ENCODE measurements at regions not wholly inside any gene's neighbourhood (a gene's known extent, or its start where the extent isn't known, plus 50 kb on each side); places are given as distances from the start of the nearest gene placed in this dataset.
"Not testable (repeated sequence)": the region's sequence is repeated elsewhere in the genome, so short reads cannot be mapped to it uniquely, and the experiment has no call there.

DNA sequence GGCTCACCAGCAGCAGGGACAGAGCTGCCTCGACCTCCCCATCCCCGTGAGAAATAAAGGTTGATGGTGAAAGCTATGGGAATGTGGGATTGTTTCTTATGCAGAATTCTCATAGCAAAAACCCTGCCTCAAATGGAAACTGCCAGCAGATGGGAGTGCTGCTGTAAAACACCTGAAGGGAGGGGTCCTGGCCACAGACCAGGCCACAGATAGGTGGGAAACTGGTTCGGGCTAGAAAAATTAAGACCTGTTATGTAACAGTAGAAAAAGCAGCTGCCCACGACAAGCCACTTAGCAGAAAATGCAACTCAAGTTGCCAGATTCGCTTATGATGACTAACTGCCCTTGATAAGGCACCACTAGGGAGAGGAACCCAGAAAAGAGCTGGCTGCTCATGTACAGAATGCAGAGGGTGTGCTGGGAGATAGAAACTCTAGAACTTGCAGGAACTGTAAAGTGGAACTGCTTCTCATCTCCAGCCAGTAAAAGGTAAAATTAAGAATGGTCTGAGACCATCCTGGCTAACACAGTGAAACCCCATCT is 114.5 kb upstream of the SALL3 start:
- DNase-seq: no peak

DNA sequence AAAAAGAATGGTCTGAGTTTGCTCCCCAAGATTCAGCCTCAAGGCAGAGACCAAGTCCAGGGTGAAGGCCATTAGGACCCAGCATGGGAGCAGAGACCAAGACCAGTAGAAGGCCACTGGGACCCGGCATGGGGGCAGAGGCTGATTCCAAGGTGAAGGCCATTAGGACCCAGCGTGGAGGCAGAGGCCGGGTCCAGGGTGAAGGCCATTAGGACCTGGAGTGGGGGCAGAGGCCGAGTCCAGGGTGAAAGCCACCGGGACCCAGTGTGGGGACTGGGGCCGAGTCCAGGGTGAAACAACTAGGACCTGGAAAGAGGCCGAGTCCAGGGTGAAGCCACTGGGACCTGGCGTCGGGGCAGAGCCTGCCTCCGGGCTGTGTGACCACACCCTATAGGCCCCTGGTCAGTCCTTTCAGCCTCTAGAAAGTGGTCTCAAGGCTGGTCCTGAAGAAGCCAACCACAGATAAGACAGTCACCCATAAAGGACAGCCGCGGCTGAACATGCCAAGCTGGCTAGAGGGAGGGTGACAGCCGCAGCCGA is 113.8 kb upstream of the SALL3 start:
- no peak for DNase-seq

- no peak for DNase-seq
These were observed 112.5 kb upstream of the SALL3 start for GRCh38 chr18:78867131-78867530.

- DNase-seq: no peak
These were observed 111.0 kb upstream of the SALL3 start for GRCh38 chr18:78868330-78869316.

DNA sequence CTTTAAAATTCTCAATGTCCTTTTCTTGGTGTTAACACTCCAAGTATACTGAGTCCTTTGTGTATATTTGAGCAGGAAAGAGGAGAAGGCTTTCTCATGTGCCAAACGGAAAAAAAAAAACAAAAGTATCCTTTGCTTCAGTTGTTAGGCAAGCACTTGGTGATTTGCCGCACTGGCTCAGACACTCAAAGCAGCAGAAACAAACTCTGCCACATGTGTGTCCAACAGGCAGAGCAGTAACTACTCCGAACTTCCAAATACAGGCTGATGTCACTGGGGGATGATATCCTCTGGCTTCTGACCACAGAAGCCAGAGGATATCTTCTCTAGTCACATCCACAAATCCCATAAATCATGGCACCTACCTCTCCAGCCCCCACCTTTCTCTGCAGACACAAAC is 108.0 kb upstream of the SALL3 start:
- peak; percentile 5 for DNase-seq

- no peak for DNase-seq
These were observed 105.6 kb upstream of the SALL3 start for GRCh38 chr18:78873926-78874500.

DNA sequence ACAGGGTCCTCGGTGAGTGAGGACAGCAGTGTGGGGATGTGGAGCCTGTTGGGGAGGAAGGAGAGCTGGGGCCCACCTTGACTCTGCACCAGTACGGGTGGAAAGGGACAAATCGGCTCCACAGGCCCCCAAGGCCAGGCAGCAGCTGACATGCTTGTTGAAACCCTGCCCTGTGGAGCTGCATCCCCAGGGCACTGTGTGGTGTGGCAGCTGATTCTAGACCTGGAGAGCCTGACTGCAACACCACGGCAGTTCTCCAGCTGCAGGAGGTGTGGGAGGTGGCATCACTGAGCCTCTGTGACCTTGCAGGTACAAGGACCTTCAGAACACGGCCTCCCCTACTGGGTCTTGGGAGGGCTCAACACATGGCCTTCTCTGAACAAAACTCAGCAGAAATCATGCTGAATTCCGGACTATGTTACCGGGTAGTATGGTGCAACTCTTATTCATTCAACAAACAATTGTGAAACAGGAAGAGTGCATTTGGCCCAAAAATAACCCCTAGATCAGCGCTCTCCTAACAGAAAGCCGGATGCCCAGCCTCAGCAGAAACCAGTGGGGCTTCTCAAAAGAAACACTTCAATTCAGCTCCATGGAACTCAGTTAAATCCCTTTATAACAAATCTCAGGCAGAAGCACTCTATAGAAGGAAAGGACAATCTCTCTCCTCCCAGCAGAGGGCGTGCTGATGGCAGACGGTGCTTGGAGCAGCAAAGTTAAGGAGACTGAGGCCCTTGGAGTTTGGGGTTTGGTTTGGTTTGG is 104.4 kb upstream of the SALL3 start:
- DNase-seq: no peak

DNA sequence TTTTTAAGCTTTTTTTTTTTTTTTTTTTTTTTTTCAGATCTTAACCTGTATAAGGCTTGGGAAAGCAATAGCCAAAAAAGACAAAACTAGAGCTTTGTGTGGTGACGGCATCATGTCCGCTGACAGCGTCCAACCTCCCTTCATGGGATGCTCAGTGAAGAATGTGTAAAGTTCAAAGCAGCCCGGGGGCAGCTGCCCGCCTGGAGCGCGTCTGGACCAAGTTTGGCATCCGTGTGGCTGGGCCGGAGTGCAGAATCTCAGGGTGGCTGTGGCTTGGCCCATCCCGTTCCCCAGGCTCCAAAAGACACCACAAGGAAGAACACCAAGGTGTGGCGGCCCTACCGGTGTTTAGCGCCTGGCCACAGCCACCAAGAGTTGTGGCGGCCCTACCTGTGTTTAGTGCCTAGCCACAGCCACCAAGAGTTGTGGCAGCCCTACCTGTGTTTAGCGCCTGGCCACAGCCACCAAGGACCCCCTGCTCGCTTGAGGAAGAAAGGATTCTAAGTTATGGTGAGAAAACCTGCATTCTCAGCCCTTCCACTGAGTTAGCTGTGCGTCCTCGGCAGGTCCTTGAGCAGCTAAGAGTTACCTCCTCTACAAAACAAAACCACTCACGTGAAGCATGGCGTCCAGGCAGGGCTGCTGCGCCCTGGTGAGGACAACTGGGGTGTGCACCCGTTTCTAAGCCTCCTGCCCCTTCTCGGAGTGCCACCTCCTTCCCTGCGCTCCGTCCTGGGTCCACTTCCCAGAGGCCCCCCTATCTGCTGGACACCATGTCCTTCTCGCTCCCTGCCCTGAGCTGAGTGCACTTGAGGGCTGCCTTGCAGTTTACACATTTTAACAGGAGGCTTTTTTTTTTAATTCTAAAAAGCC is 103.6 kb upstream of the SALL3 start:
- no peak for DNase-seq

- no peak for DNase-seq
These were observed 102.8 kb upstream of the SALL3 start for GRCh38 chr18:78876868-78877267.

GRCh38 chr18:78878335-78878734 is 101.3 kb upstream of the SALL3 start:
- DNase-seq: no peak

GRCh38 chr18:78879072-78879883 is 100.3 kb upstream of the SALL3 start:
- DNase-seq: not testable (repeated sequence)

- no peak for DNase-seq
These were observed 97.0 kb upstream of the SALL3 start for GRCh38 chr18:78882585-78882984.

DNA sequence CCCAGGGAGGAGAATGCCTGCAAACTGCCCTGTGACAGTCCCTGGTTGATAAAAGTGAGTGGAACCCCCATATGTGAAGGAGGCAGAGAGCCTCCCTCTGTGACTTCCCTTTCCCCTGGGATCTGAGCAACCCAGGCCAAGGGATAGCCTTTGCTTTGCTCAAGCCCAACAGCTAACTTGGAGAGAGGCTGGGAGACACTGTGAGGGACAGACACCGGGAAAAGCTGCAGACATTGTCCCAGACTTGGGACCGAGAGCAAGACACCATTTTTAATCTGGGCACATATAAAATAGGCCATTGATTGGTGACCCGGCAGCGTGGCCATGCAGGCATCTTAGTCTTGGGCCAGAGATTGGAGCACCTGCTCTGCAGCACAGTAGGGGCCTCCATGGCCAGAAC is 96.1 kb upstream of the SALL3 start:
- DNase-seq: no peak

DNA sequence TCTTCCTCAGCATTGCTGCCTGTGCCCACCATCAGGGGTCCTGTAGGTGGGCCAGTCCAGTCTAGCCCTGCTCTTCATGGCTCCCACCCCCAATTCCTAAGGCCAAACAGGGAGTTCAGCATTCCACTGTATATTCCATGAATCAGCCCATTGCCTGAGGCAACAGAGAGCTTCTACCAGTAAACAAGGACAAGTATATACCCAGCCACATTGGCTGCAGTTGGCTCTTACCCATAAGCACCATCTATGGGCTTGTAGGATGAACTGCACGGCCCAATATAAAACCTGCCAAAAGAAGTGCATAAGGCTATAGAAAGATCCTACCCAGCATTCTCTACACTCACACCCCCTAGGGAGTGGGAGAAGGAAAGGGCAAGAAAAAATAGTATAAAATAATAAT is 95.1 kb upstream of the SALL3 start:
- no peak for DNase-seq

GRCh38 chr18:78889250-78889649 is 90.4 kb upstream of the SALL3 start:
- DNase-seq: no peak

- no peak for DNase-seq
These were observed 89.2 kb upstream of the SALL3 start for GRCh38 chr18:78890388-78890787.

DNA sequence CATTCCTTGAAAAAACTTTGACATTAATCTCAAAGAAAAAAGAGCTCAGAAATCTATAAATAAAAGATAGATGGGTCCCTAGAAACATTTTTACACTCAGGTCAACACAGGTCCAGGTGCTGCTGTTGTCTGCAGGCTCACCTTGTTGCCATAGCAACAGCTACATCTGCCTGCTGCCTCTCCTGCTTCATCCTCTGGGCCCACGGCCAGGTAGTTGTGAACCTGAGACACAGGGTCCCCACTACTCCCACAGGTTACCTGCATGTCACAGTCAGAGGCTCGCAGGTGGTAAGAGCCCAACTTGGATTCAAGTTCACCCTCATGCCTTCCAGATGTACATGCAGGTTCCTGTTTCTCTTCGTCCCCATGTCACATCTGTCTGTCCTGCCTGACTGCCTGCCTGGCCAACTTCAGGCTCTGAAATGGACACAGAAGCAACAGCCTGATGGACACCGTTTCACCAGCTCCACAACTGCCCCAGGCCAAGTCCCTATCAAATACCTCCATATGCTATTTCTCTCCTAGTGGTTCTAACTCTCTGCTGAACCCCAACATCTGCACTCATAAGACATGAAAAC is 88.3 kb upstream of the SALL3 start:
- no peak for DNase-seq

DNA sequence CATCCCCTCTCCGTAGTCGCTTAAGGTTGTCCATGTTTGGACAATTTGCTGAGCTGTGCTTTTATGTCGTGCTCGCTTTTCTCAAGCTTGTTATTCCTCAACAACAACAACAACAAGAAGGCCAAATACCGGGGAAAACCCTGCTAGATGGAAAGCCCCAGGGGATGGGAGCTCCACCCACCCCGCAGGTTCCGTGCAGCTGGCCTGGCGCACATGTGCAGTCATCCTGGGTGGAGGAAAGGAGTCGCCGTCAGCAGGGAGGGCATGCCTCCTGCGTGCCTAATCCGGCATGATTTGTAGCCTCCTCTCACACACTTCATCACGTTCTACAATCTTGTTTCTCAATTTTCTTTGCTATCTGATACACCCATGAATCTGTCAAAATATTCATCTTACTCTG is 87.4 kb upstream of the SALL3 start:
- no peak for DNase-seq

GRCh38 chr18:78892721-78893120 is 86.9 kb upstream of the SALL3 start:
- no peak for DNase-seq

Data from skin of body (tissue), 1 donor.